ENCODE measurements at regions not wholly inside any gene's neighbourhood (a gene's known extent, or its start where the extent isn't known, plus 50 kb on each side); places are given as distances from the start of the nearest gene placed in this dataset.
"Not testable (repeated sequence)": the region's sequence is repeated elsewhere in the genome, so short reads cannot be mapped to it uniquely, and the experiment has no call there.

- no peak for DNase-seq (ENCODE audit: low read depth in 4 of 4, low spot score in 3 of 4)
Measured at GRCh38 chr19:31520633-31521032, 171.4 kb upstream of the TSHZ3 start.

- no peak for DNase-seq (ENCODE audit: low read depth in 4 of 4, low spot score in 3 of 4)
Measured at GRCh38 chr19:31525610-31526147, 176.4 kb upstream of the TSHZ3 start.

GRCh38 chr19:31527443-31527842 is 178.2 kb upstream of the TSHZ3 start:
- DNase-seq (ENCODE audit: low read depth in 4 of 4, low spot score in 3 of 4): no peak

GRCh38 chr19:31528261-31528660 is 179.0 kb upstream of the TSHZ3 start:
- DNase-seq (ENCODE audit: low read depth in 4 of 4, low spot score in 3 of 4): no peak

- DNase-seq (ENCODE audit: low read depth in 4 of 4, low spot score in 3 of 4): no peak
Measured at GRCh38 chr19:31529121-31529520, 179.9 kb upstream of the TSHZ3 start.

GRCh38 chr19:31530781-31531180 is 181.5 kb upstream of the TSHZ3 start:
- DNase-seq (ENCODE audit: low read depth in 4 of 4, low spot score in 3 of 4): no peak

- no peak for DNase-seq (ENCODE audit: low read depth in 4 of 4, low spot score in 3 of 4)
Measured at GRCh38 chr19:31531326-31531725, 182.1 kb upstream of the TSHZ3 start.

- DNase-seq (ENCODE audit: low read depth in 4 of 4, low spot score in 3 of 4): no peak
Measured at GRCh38 chr19:31532034-31532433, 182.8 kb upstream of the TSHZ3 start.

GRCh38 chr19:31533114-31533513 is 183.9 kb upstream of the TSHZ3 start:
- DNase-seq (ENCODE audit: low read depth in 4 of 4, low spot score in 3 of 4): no peak

GRCh38 chr19:31534231-31534630 is 185.0 kb upstream of the TSHZ3 start:
- no peak for DNase-seq (ENCODE audit: low read depth in 4 of 4, low spot score in 3 of 4)

GRCh38 chr19:31534786-31535657 is 185.8 kb upstream of the TSHZ3 start:
- DNase-seq (ENCODE audit: low read depth in 4 of 4, low spot score in 3 of 4): no peak

- DNase-seq (ENCODE audit: low read depth in 4 of 4, low spot score in 3 of 4): no peak
Measured at GRCh38 chr19:31535691-31536460, 186.6 kb upstream of the TSHZ3 start.

GRCh38 chr19:31537136-31537535 is 187.9 kb upstream of the TSHZ3 start:
- no peak for DNase-seq (ENCODE audit: low read depth in 4 of 4, low spot score in 3 of 4)

- DNase-seq (ENCODE audit: low read depth in 4 of 4, low spot score in 3 of 4): not testable (repeated sequence)
Measured at GRCh38 chr19:31537902-31538301, 188.7 kb upstream of the TSHZ3 start.

- no peak for DNase-seq (ENCODE audit: low read depth in 4 of 4, low spot score in 3 of 4)
Measured at GRCh38 chr19:31538879-31539278, 189.6 kb upstream of the TSHZ3 start.

GRCh38 chr19:31539386-31539785 is 190.2 kb upstream of the TSHZ3 start:
- DNase-seq (ENCODE audit: low read depth in 4 of 4, low spot score in 3 of 4): no peak

GRCh38 chr19:31541396-31541795 is 192.2 kb upstream of the TSHZ3 start:
- no peak for DNase-seq (ENCODE audit: low read depth in 4 of 4, low spot score in 3 of 4)

- no peak for DNase-seq (ENCODE audit: low read depth in 4 of 4, low spot score in 3 of 4)
Measured at GRCh38 chr19:31543456-31543855, 194.2 kb upstream of the TSHZ3 start.

GRCh38 chr19:31545777-31546176 is 196.5 kb upstream of the TSHZ3 start:
- DNase-seq (ENCODE audit: low read depth in 4 of 4, low spot score in 3 of 4): no peak

- no peak for DNase-seq (ENCODE audit: low read depth in 4 of 4, low spot score in 3 of 4)
Measured at GRCh38 chr19:31546205-31546960, 197.1 kb upstream of the TSHZ3 start.

GRCh38 chr19:31548941-31549340 is 199.7 kb upstream of the TSHZ3 start:
- DNase-seq (ENCODE audit: low read depth in 4 of 4, low spot score in 3 of 4): no peak
